ENCODE measurements at regions not wholly inside any gene's neighbourhood (a gene's known extent, or its start where the extent isn't known, plus 50 kb on each side); places are given as distances from the start of the nearest gene placed in this dataset.

- TF ChIP-seq CTCF (IDR thresholded peaks at IDR 0.05; ENCODE audit: poor library complexity) (no peak), EZH2phosphoT487 (IDR thresholded peaks at IDR 0.05; ENCODE audit: low read depth, severe bottlenecking, unreplicated experiment) (no peak), EZH2 (IDR thresholded peaks at IDR 0.05; ENCODE audit: borderline replicate concordance) (no peak)
These were observed 147.6 kb upstream of the NR3C1 start for GRCh38 chr5:143550986-143551630.

Data from hepatocyte (in vitro differentiated cells).